ENCODE measurements at regions not wholly inside any gene's neighbourhood (a gene's known extent, or its start where the extent isn't known, plus 50 kb on each side); places are given as distances from the start of the nearest gene placed in this dataset.

DNA sequence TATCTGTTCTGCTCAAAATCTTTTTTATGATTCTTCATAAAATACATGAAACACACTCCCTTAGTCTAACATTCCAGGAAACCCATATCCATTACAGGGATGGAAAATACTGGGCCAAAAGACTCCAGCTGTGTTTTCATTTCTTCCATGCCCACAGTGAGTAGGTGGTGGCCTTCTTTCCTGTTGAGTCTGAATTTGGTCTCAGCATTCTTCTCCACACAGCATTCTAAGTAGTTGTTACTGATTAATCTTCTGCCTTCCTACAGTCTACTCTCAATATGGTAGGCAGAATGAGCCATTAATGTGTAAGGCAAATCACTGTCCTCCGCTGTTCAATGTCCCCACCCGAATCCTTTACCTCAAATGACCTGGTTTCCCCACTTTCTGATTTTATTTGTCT is 370.6 kb upstream of the RPS6KA3 start:
- DNase-seq (ENCODE audit: low spot score in 2 of 2) (no peak), ATAC-seq (replicated peaks; ENCODE audit: extremely low read depth, poor library complexity, severe bottlenecking) (no peak)
- H3K9me3 Mint-ChIP-seq, result peaks cover 3% of the 10 kb centered on the region
- H3K27ac Mint-ChIP-seq (ENCODE audit: low read depth), result no peak overlapping the region
- no peak overlapping the region for H3K4me3 Mint-ChIP-seq
- no peaks in the 10 kb centered on the region for H3K4me1 Mint-ChIP-seq
- no peaks in the 10 kb centered on the region for H3K36me3 Mint-ChIP-seq (ENCODE audit: insufficient read depth)
- peaks cover 9% of the 10 kb centered on the region for H3K27me3 Mint-ChIP-seq

- H3K27ac Mint-ChIP-seq (ENCODE audit: low read depth), result no peak overlapping the region
- ATAC-seq (replicated peaks; ENCODE audit: extremely low read depth, poor library complexity, severe bottlenecking) (no peak), DNase-seq (ENCODE audit: low spot score in 2 of 2) (no peak)
- H3K36me3 Mint-ChIP-seq (ENCODE audit: insufficient read depth), result no peaks in the 10 kb centered on the region
- H3K9me3 Mint-ChIP-seq, result no peaks in the 10 kb centered on the region
- H3K4me3 Mint-ChIP-seq, result no peak overlapping the region
- no peaks in the 10 kb centered on the region for H3K4me1 Mint-ChIP-seq
- peaks cover 3% of the 10 kb centered on the region for H3K27me3 Mint-ChIP-seq
Observed at GRCh38 chrX:20633451-20633850, 366.7 kb upstream of the RPS6KA3 start.

GRCh38 chrX:20623448-20623847 is 356.7 kb upstream of the RPS6KA3 start:
- Mint-ChIP-seq H3K9me3 (no peaks in the 10 kb centered on the region), H3K4me3 (no peak overlapping the region), H3K27me3 (peaks cover 21% of the 10 kb centered on the region), H3K4me1 (no peaks in the 10 kb centered on the region), H3K27ac (ENCODE audit: low read depth) (no peak overlapping the region), H3K36me3 (ENCODE audit: insufficient read depth) (no peaks in the 10 kb centered on the region)
- DNase-seq (ENCODE audit: low spot score in 2 of 2) (no peak), ATAC-seq (replicated peaks; ENCODE audit: extremely low read depth, poor library complexity, severe bottlenecking) (no peak)

- Mint-ChIP-seq H3K27ac (ENCODE audit: low read depth) (no peak overlapping the region), H3K4me1 (no peaks in the 10 kb centered on the region), H3K9me3 (no peaks in the 10 kb centered on the region), H3K4me3 (no peak overlapping the region), H3K36me3 (ENCODE audit: insufficient read depth) (no peaks in the 10 kb centered on the region), H3K27me3 (peaks cover 11% of the 10 kb centered on the region)
- ATAC-seq (replicated peaks; ENCODE audit: extremely low read depth, poor library complexity, severe bottlenecking), result no peak
- DNase-seq (ENCODE audit: low spot score in 2 of 2), result no peak
Observed at GRCh38 chrX:20620306-20620705, 353.6 kb upstream of the RPS6KA3 start.

DNA sequence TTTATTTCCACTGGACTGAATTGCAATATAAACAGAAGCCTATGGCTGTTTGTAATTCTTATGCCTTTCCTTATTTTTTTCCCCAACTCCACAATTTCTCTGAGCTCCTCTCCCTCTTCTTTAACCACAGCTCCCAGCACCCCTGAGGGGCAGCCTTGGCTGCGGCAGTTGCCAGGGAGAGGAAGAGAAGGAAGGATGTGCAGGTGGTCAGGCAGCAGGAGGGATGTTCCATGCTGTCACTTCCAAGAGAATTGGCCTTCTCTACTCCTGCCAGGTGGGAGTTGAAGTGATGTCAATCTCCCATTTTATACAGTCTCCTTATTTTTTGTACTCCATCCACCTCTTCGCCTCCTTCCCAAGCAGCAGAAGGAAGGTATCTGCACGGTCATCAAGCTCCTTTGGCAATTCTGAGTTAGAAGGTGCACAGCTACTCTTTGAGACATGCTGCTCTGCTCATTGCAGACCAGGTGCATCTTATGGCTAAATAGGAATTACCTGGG is 343.3 kb upstream of the RPS6KA3 start:
- ATAC-seq (replicated peaks; ENCODE audit: extremely low read depth, poor library complexity, severe bottlenecking) (no peak), DNase-seq (ENCODE audit: low spot score in 2 of 2) (no peak)
- H3K4me1 Mint-ChIP-seq, result no peaks in the 10 kb centered on the region
- peaks cover 50% of the 10 kb centered on the region for H3K27me3 Mint-ChIP-seq
- H3K27ac Mint-ChIP-seq (ENCODE audit: low read depth), result no peak overlapping the region
- no peaks in the 10 kb centered on the region for H3K36me3 Mint-ChIP-seq (ENCODE audit: insufficient read depth)
- no peak overlapping the region for H3K4me3 Mint-ChIP-seq
- H3K9me3 Mint-ChIP-seq, result no peaks in the 10 kb centered on the region

DNA sequence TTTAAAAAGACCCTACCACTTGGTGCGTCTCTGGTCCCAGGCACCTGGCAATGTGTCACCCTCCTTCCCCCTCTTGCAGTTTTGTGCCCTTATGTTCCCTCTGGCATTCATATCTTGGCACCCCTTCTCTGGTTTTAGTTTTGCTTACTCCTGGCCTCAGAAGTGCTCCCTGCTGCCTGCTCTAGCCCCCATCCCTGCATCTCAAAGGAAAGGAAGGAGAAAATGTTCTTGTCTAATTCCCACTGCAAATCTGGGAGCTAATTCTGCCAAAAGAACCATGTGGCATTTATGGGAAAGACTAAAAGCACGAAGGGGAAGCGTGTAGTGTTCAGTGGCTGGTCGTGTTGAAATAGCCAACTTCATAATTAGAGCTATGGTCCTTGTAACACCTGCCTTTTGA is 340.1 kb upstream of the RPS6KA3 start:
- Mint-ChIP-seq H3K9me3 (no peaks in the 10 kb centered on the region), H3K27me3 (peaks cover 63% of the 10 kb centered on the region), H3K4me3 (no peak overlapping the region), H3K4me1 (no peaks in the 10 kb centered on the region), H3K36me3 (ENCODE audit: insufficient read depth) (no peaks in the 10 kb centered on the region), H3K27ac (ENCODE audit: low read depth) (no peak overlapping the region)
- DNase-seq (ENCODE audit: low spot score in 2 of 2) (no peak), ATAC-seq (replicated peaks; ENCODE audit: extremely low read depth, poor library complexity, severe bottlenecking) (no peak)

DNA sequence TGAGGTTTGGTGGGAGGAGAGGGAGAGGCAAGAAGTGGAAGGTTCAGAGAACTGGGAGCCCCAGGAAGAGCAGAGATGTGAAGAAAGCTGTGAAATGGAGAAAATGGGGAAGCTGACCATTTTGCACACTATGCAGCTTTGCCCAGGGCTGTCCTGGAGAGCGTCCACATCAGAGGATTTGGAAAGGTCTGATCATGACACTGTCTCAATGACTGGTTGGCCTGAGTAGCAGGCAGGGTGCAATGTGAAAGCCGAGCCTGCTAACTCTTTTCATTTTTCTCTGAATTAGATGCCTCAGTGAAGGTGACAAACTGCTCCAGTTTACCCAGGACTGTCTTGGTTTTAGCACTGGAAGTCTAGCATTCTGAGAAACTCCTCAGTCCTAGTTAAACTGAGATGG is 330.1 kb upstream of the RPS6KA3 start:
- no peak for DNase-seq (ENCODE audit: low spot score in 2 of 2)
- Mint-ChIP-seq H3K9me3 (no peaks in the 10 kb centered on the region), H3K27me3 (peaks cover 19% of the 10 kb centered on the region), H3K4me3 (no peak overlapping the region), H3K36me3 (ENCODE audit: insufficient read depth) (no peaks in the 10 kb centered on the region), H3K4me1 (no peaks in the 10 kb centered on the region), H3K27ac (ENCODE audit: low read depth) (no peak overlapping the region)
- no peak for ATAC-seq (replicated peaks; ENCODE audit: extremely low read depth, poor library complexity, severe bottlenecking)

GRCh38 chrX:20595928-20596575 is 329.3 kb upstream of the RPS6KA3 start:
- no peaks in the 10 kb centered on the region for H3K4me1 Mint-ChIP-seq
- ATAC-seq (replicated peaks; ENCODE audit: extremely low read depth, poor library complexity, severe bottlenecking), result no peak
- H3K36me3 Mint-ChIP-seq (ENCODE audit: insufficient read depth), result no peaks in the 10 kb centered on the region
- H3K4me3 Mint-ChIP-seq, result no peak overlapping the region
- H3K27me3 Mint-ChIP-seq, result peaks cover 22% of the 10 kb centered on the region
- no peak for DNase-seq (ENCODE audit: low spot score in 2 of 2)
- H3K9me3 Mint-ChIP-seq, result peaks cover under 1% of the 10 kb centered on the region
- H3K27ac Mint-ChIP-seq (ENCODE audit: low read depth), result no peak overlapping the region

DNA sequence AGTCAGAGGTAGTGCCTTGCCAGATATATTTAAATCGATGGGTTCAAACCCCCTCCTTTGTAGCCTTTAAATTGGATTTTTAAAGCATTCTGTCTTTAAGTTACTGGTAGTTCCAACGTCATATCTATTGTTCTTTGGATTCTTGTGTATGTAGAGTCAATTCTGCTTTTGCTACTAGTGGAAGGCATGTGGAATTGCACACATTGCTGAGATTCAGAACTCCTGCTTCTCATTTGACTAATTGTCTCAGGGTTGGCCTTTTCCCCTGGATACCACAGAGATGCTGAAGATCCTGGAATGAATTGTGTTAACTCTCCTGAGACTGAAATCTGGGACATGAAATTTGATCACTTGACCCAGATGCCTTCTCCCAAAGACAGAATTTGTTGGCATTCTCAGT is 328.3 kb upstream of the RPS6KA3 start:
- Mint-ChIP-seq H3K27me3 (peaks cover 28% of the 10 kb centered on the region), H3K4me1 (no peaks in the 10 kb centered on the region), H3K9me3 (peaks cover 5% of the 10 kb centered on the region), H3K36me3 (ENCODE audit: insufficient read depth) (no peaks in the 10 kb centered on the region), H3K4me3 (no peak overlapping the region), H3K27ac (ENCODE audit: low read depth) (no peak overlapping the region)
- DNase-seq (ENCODE audit: low spot score in 2 of 2), result no peak
- no peak for ATAC-seq (replicated peaks; ENCODE audit: extremely low read depth, poor library complexity, severe bottlenecking)

- Mint-ChIP-seq H3K36me3 (ENCODE audit: insufficient read depth) (no peaks in the 10 kb centered on the region), H3K9me3 (peaks cover 5% of the 10 kb centered on the region), H3K4me1 (no peaks in the 10 kb centered on the region), H3K27me3 (peaks cover 28% of the 10 kb centered on the region), H3K4me3 (no peak overlapping the region), H3K27ac (ENCODE audit: low read depth) (no peak overlapping the region)
- ATAC-seq (replicated peaks; ENCODE audit: extremely low read depth, poor library complexity, severe bottlenecking) (no peak), DNase-seq (ENCODE audit: low spot score in 2 of 2) (no peak)
Observed at GRCh38 chrX:20593836-20594235, 327.1 kb upstream of the RPS6KA3 start.

DNA sequence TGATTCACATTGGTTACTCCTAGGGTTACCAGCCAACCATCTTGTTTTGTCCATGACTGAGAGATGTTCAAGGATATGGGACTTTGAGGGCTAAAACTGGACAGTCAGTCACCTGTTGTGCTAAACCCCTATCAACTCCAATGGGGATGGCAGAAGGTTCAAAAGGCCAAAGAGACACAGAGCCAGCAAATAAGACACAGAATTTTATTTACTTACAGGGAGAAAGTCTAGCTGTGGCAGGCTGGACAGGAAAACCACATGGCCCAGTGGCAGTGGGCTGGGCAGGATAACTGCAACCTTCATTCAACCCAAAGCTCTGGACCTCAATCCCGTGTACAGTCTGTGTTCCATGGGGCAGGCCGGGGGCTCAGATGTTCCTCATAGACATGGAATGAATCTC is 326.7 kb upstream of the RPS6KA3 start:
- no peaks in the 10 kb centered on the region for H3K4me1 Mint-ChIP-seq
- no peak for ATAC-seq (replicated peaks; ENCODE audit: extremely low read depth, poor library complexity, severe bottlenecking)
- DNase-seq (ENCODE audit: low spot score in 2 of 2), result no peak
- H3K4me3 Mint-ChIP-seq, result no peak overlapping the region
- H3K9me3 Mint-ChIP-seq, result peaks cover 5% of the 10 kb centered on the region
- H3K27me3 Mint-ChIP-seq, result peaks cover 28% of the 10 kb centered on the region
- no peak overlapping the region for H3K27ac Mint-ChIP-seq (ENCODE audit: low read depth)
- H3K36me3 Mint-ChIP-seq (ENCODE audit: insufficient read depth), result no peaks in the 10 kb centered on the region

GRCh38 chrX:20591246-20591645 is 324.5 kb upstream of the RPS6KA3 start:
- DNase-seq (ENCODE audit: low spot score in 2 of 2), result no peak
- H3K27me3 Mint-ChIP-seq, result peaks cover 15% of the 10 kb centered on the region

GRCh38 chrX:20585782-20586181 is 319.1 kb upstream of the RPS6KA3 start:
- DNase-seq (ENCODE audit: low spot score in 2 of 2) (no peak), ATAC-seq (replicated peaks; ENCODE audit: extremely low read depth, poor library complexity, severe bottlenecking) (no peak)
- no peaks in the 10 kb centered on the region for H3K4me1 Mint-ChIP-seq
- peaks cover 1% of the 10 kb centered on the region for H3K9me3 Mint-ChIP-seq
- no peaks in the 10 kb centered on the region for H3K36me3 Mint-ChIP-seq (ENCODE audit: insufficient read depth)
- H3K27me3 Mint-ChIP-seq, result peaks cover 3% of the 10 kb centered on the region
- H3K4me3 Mint-ChIP-seq, result no peak overlapping the region
- H3K27ac Mint-ChIP-seq (ENCODE audit: low read depth), result no peak overlapping the region

More at GRCh38 chrX:20591246-20591645, 324.5 kb upstream of the RPS6KA3 start:
- no peaks in the 10 kb centered on the region for H3K36me3 Mint-ChIP-seq (ENCODE audit: insufficient read depth)
- H3K9me3 Mint-ChIP-seq, result peaks cover 5% of the 10 kb centered on the region
- H3K27ac Mint-ChIP-seq (ENCODE audit: low read depth), result no peak overlapping the region
- H3K4me3 Mint-ChIP-seq, result no peak overlapping the region
- H3K4me1 Mint-ChIP-seq, result no peaks in the 10 kb centered on the region
- ATAC-seq (replicated peaks; ENCODE audit: extremely low read depth, poor library complexity, severe bottlenecking), result no peak
